WTC11 (cell line): ENCODE measurements at regions not wholly inside any gene's neighbourhood (a gene's known extent, or its start where the extent isn't known, plus 50 kb on each side); places are given as distances from the start of the nearest gene placed in this dataset.

Experiments
- ATAC-seq: fragments of 200-7000 bp; cut with Tn5 transposase; 2 replicates; pipeline ENCODE4 v1.10.0; 2021; ENCODE audit warnings: mild to moderate bottlenecking, moderate library complexity
- CTCF ChIA-PET: fragments of 300-600 bp; sonication (Branson Sonifier 250); formaldehyde crosslinking; loops from one replicate; lab custom pipeline; 2021; ENCODE audit warnings: antibody characterized with exemption; lab: Charles Lee
- POLR2A ChIA-PET: fragments of 350-600 bp; sonication (Branson Sonifier 250); formaldehyde crosslinking; loops from one replicate; lab custom pipeline; 2021; ENCODE audit warnings: antibody characterized with exemption; lab: Charles Lee
- DNase-seq: peaks from one replicate; pipeline ENCODE4 v3.0.0; 2021; ENCODE audit warnings: low spot score
- H3K27ac Mint-ChIP-seq: 2 replicates; pipeline ENCODE4 v1.8.0; 2021; ENCODE audit warnings: mixed read lengths
- H3K27me3 Mint-ChIP-seq: 2 replicates; pipeline ENCODE4 v1.8.0; 2021; ENCODE audit warnings: low read depth, mild to moderate bottlenecking, moderate library complexity, mixed read lengths
- H3K36me3 Mint-ChIP-seq: 2 replicates; pipeline ENCODE4 v1.8.0; 2021; ENCODE audit warnings: mixed read lengths
- H3K4me1 Mint-ChIP-seq: 2 replicates; pipeline ENCODE4 v1.8.0; 2022; ENCODE audit warnings: mixed read lengths
- H3K4me3 Mint-ChIP-seq: 2 replicates; pipeline ENCODE4 v1.8.0; 2021; ENCODE audit warnings: mild to moderate bottlenecking, moderate library complexity, mixed read lengths
- H3K9me3 Mint-ChIP-seq: 2 replicates; pipeline ENCODE4 v1.8.0; 2021; ENCODE audit warnings: mixed read lengths
- ATF2 ChIP-seq: sonication (generic); formaldehyde crosslinking; IDR thresholded peaks from 2 replicates; pipeline ENCODE4 v1.8.1; 2022; ENCODE audit warnings: low read depth, missing genetic modification reagents, borderline replicate concordance
- ATF3 ChIP-seq: sonication (generic); formaldehyde crosslinking; conservative IDR thresholded peaks from 2 replicates; pipeline ENCODE4 v1.8.1; 2022; ENCODE audit warnings: mild to moderate bottlenecking, missing genetic modification reagents
- ATF6 ChIP-seq: sonication (generic); formaldehyde crosslinking; IDR thresholded peaks from 2 replicates; pipeline ENCODE4 v1.8.1; 2023; ENCODE audit warnings: mild to moderate bottlenecking, missing genetic modification reagents
- CTCF ChIP-seq: fragments of 200-600 bp; IDR thresholded peaks from 2 replicates; pipeline ENCODE4 v1.8.0; 2022; ENCODE audit warnings: antibody characterized with exemption
- E2F4 ChIP-seq: sonication (generic); formaldehyde crosslinking; IDR thresholded peaks from 2 replicates; pipeline ENCODE4 v1.8.1; 2022; ENCODE audit warnings: low read depth, mild to moderate bottlenecking, moderate library complexity, missing genetic modification reagents, borderline replicate concordance
- EMX1 ChIP-seq: fragments of 250-450 bp; sonication (Bioruptor Pico); IDR thresholded peaks from 2 replicates; pipeline ENCODE4 v1.8.0; 2021; ENCODE audit warnings: mild to moderate bottlenecking
- FOXK1 ChIP-seq: sonication (generic); formaldehyde crosslinking; IDR thresholded peaks from 2 replicates; pipeline ENCODE4 v1.8.0; 2022; ENCODE audit warnings: mild to moderate bottlenecking, moderate library complexity, missing genetic modification reagents
- GABPB1 ChIP-seq: sonication (generic); formaldehyde crosslinking; IDR thresholded peaks from 2 replicates; pipeline ENCODE4 v1.8.1; 2023; ENCODE audit warnings: mild to moderate bottlenecking, missing genetic modification reagents
- GRHL2 ChIP-seq: fragments of 250-450 bp; sonication (Bioruptor Pico); IDR thresholded peaks from 2 replicates; pipeline ENCODE4 v1.8.0; 2022; ENCODE audit warnings: mild to moderate bottlenecking, moderate library complexity; ENCODE audit not compliant: insufficient replicate concordance, severe bottlenecking
- MAX ChIP-seq: sonication (generic); formaldehyde crosslinking; IDR thresholded peaks from 2 replicates; pipeline ENCODE4 v1.8.0; 2022; ENCODE audit warnings: mild to moderate bottlenecking, missing genetic modification reagents
- MXD4 ChIP-seq: fragments of 250-450 bp; sonication (Bioruptor Pico); IDR thresholded peaks from 2 replicates; pipeline ENCODE4 v1.8.0; 2021; ENCODE audit warnings: mild to moderate bottlenecking, moderate library complexity, borderline replicate concordance
- RELA ChIP-seq: sonication (generic); formaldehyde crosslinking; IDR thresholded peaks from 2 replicates; pipeline ENCODE4 v1.8.1; 2022; ENCODE audit warnings: missing genetic modification reagents, mild to moderate bottlenecking, borderline replicate concordance
- RORB ChIP-seq: fragments of 250-450 bp; sonication (Bioruptor Pico); IDR thresholded peaks from 2 replicates; pipeline ENCODE4 v1.9.0; 2021; ENCODE audit warnings: mild to moderate bottlenecking
- SMAD3 ChIP-seq: sonication (generic); formaldehyde crosslinking; IDR thresholded peaks from 2 replicates; pipeline ENCODE4 v1.8.0; 2022; ENCODE audit warnings: missing genetic modification reagents, mild to moderate bottlenecking, borderline replicate concordance
- TEAD1 ChIP-seq: sonication (generic); formaldehyde crosslinking; IDR thresholded peaks from 2 replicates; pipeline ENCODE4 v1.8.0; 2022; ENCODE audit warnings: mild to moderate bottlenecking, missing genetic modification reagents
- TEAD4 ChIP-seq: sonication (generic); formaldehyde crosslinking; IDR thresholded peaks from 2 replicates; pipeline ENCODE4 v1.8.0; 2022; ENCODE audit warnings: mild to moderate bottlenecking, missing genetic modification reagents
- ZBTB43 ChIP-seq: sonication (generic); formaldehyde crosslinking; IDR thresholded peaks from 2 replicates; pipeline ENCODE4 v1.8.1; 2023; ENCODE audit warnings: mild to moderate bottlenecking, missing genetic modification reagents
- TF ChIP-seq, protein P1 (sequence below): fragments of 250-450 bp; sonication (Bioruptor Pico); IDR thresholded peaks from 2 replicates; pipeline ENCODE4 v1.9.0; 2021; ENCODE audit warnings: mild to moderate bottlenecking, borderline replicate concordance
- TF ChIP-seq, protein P2 (sequence below): sonication (generic); formaldehyde crosslinking; IDR thresholded peaks from 2 replicates; pipeline ENCODE4 v1.8.1; 2022; ENCODE audit warnings: mild to moderate bottlenecking, missing genetic modification reagents, moderate library complexity, borderline replicate concordance
- TF ChIP-seq, protein P3 (sequence below): fragments of 250-450 bp; sonication (Bioruptor Pico); IDR thresholded peaks from 2 replicates; pipeline ENCODE4 v2.1.2; 2022; ENCODE audit warnings: mild to moderate bottlenecking, moderate library complexity

GRCh38 chr10:70950801-70951200 lies 62.4 kb upstream of the PCBD1 start (continued):
- TF ChIP-seq, protein P1, sequence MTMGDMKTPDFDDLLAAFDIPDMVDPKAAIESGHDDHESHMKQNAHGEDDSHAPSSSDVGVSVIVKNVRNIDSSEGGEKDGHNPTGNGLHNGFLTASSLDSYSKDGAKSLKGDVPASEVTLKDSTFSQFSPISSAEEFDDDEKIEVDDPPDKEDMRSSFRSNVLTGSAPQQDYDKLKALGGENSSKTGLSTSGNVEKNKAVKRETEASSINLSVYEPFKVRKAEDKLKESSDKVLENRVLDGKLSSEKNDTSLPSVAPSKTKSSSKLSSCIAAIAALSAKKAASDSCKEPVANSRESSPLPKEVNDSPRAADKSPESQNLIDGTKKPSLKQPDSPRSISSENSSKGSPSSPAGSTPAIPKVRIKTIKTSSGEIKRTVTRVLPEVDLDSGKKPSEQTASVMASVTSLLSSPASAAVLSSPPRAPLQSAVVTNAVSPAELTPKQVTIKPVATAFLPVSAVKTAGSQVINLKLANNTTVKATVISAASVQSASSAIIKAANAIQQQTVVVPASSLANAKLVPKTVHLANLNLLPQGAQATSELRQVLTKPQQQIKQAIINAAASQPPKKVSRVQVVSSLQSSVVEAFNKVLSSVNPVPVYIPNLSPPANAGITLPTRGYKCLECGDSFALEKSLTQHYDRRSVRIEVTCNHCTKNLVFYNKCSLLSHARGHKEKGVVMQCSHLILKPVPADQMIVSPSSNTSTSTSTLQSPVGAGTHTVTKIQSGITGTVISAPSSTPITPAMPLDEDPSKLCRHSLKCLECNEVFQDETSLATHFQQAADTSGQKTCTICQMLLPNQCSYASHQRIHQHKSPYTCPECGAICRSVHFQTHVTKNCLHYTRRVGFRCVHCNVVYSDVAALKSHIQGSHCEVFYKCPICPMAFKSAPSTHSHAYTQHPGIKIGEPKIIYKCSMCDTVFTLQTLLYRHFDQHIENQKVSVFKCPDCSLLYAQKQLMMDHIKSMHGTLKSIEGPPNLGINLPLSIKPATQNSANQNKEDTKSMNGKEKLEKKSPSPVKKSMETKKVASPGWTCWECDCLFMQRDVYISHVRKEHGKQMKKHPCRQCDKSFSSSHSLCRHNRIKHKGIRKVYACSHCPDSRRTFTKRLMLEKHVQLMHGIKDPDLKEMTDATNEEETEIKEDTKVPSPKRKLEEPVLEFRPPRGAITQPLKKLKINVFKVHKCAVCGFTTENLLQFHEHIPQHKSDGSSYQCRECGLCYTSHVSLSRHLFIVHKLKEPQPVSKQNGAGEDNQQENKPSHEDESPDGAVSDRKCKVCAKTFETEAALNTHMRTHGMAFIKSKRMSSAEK (CRISPR knock-in tag), result no peak
- TF ChIP-seq MAX (CRISPR knock-in tag) (no peak), FOXK1 (CRISPR knock-in tag) (no peak), TEAD4 (CRISPR knock-in tag) (no peak), ATF3 (no peak), CTCF (no peak)
- TF ChIP-seq, all 79 proteins: peak for 0

GRCh38 chr10:70952401-70952800 lies 64.0 kb upstream of the PCBD1 start:
- no peak for DNase-seq
- Mint-ChIP-seq H3K27me3 (no peaks in the 10 kb centered on the region; the same call in 1 of the 2 replicates), H3K4me1 (no peaks in the 10 kb centered on the region), H3K36me3 (no peaks in the 10 kb centered on the region), H3K4me3 (no peak overlapping the region), H3K27ac (no peak overlapping the region), H3K9me3 (no peaks in the 10 kb centered on the region)
- TF ChIP-seq TEAD1 (CRISPR knock-in tag) (no peak), EMX1 (CRISPR knock-in tag) (no peak), GABPB1 (CRISPR knock-in tag) (no peak), RORB (no peak), RELA (CRISPR knock-in tag) (no peak), GRHL2 (CRISPR knock-in tag) (no peak), E2F4 (CRISPR knock-in tag) (no peak), ZBTB43 (CRISPR knock-in tag) (no peak), ATF2 (CRISPR knock-in tag) (no peak), ATF6 (no peak), MXD4 (CRISPR knock-in tag) (no peak), SMAD3 (CRISPR knock-in tag) (no peak)
- TF ChIP-seq, protein P2, sequence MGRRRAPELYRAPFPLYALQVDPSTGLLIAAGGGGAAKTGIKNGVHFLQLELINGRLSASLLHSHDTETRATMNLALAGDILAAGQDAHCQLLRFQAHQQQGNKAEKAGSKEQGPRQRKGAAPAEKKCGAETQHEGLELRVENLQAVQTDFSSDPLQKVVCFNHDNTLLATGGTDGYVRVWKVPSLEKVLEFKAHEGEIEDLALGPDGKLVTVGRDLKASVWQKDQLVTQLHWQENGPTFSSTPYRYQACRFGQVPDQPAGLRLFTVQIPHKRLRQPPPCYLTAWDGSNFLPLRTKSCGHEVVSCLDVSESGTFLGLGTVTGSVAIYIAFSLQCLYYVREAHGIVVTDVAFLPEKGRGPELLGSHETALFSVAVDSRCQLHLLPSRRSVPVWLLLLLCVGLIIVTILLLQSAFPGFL (CRISPR knock-in tag), result no peak
- TF ChIP-seq, protein P3, sequence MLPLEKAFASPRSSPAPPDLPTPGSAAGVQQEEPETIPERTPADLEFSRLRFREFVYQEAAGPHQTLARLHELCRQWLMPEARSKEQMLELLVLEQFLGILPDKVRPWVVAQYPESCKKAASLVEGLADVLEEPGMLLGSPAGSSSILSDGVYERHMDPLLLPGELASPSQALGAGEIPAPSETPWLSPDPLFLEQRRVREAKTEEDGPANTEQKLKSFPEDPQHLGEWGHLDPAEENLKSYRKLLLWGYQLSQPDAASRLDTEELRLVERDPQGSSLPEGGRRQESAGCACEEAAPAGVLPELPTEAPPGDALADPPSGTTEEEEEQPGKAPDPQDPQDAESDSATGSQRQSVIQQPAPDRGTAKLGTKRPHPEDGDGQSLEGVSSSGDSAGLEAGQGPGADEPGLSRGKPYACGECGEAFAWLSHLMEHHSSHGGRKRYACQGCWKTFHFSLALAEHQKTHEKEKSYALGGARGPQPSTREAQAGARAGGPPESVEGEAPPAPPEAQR, result no peak
- POLR2A ChIA-PET, result no interaction called here
- CTCF ChIA-PET, result interaction anchor here (1.4 kb wide), 1 partner anchor 26 kb away, joined by 3 read pairs; no protein-coding TSS in a partner anchor
- no peak for ATAC-seq
